HEK293 (cell line): ENCODE measurements at regions not wholly inside any gene's neighbourhood (a gene's known extent, or its start where the extent isn't known, plus 50 kb on each side); places are given as distances from the start of the nearest gene placed in this dataset.

Experiments
- CTCF ChIA-PET: fragments of 350-600 bp; formaldehyde crosslinking; extraction: SDS; loops from one replicate; lab custom pipeline; 2021; ENCODE audit warnings: antibody characterized with exemption; lab: Yijun Ruan, JAX
- POLR2A ChIA-PET: fragments of 300-600 bp; formaldehyde crosslinking; extraction: SDS; loops from one replicate; lab custom pipeline; 2020; ENCODE audit warnings: antibody characterized with exemption, inconsistent platforms; lab: Yijun Ruan, JAX
- H3K27ac ChIP-seq: fragments of 200-500 bp; sonication (Bioruptor generic); 2 replicates; pipeline ENCODE4 v1.5.1; 2014; ENCODE audit warnings: low read depth, low read length, control low read depth, inconsistent platforms; ENCODE audit errors: extremely low read depth
- H3K36me3 ChIP-seq, 2 experiments: fragments of 200-500 bp in 1 of 2; sonication (Bioruptor generic) in 1 of 2; 1 replicate in 1 of 2; 2 replicates in 1 of 2; pipeline ENCODE4 v1.5.1; 2014 to 2017; ENCODE audit warnings: inconsistent platforms in 2 of 2, low read length in 2 of 2; ENCODE audit not compliant: control insufficient read depth in 2 of 2, insufficient read depth in 1 of 2
- H3K4me1 ChIP-seq: fragments of 200-500 bp; sonication (Bioruptor generic); 2 replicates; pipeline ENCODE4 v1.5.1; 2014; ENCODE audit warnings: mild to moderate bottlenecking, low read length, inconsistent platforms; ENCODE audit not compliant: control insufficient read depth, insufficient read depth
- H3K4me3 ChIP-seq: 2 replicates; pipeline ENCODE4 v1.5.1; 2011; ENCODE audit warnings: low read depth, mild to moderate bottlenecking, control low read depth, low read length, moderate library complexity
- H3K9me3 ChIP-seq: fragments of 200-500 bp; sonication (Bioruptor generic); 2 replicates; pipeline ENCODE4 v1.5.1; 2014; ENCODE audit warnings: low read depth, low read length, inconsistent platforms; ENCODE audit not compliant: control insufficient read depth, insufficient read depth
- FEZF1 ChIP-seq: fragments of 450-650 bp; formaldehyde crosslinking; IDR thresholded peaks from 2 replicates; pipeline ENCODE4 v1.5.1; 2016; ENCODE audit warnings: missing biosample characterization, missing genetic modification characterization
- KLF7 ChIP-seq: fragments of 450-650 bp; formaldehyde crosslinking; IDR thresholded peaks from 2 replicates; pipeline ENCODE4 v1.5.1; 2016; ENCODE audit warnings: missing biosample characterization, missing genetic modification characterization, borderline replicate concordance
- MYNN ChIP-seq: fragments of 450-650 bp; formaldehyde crosslinking; IDR thresholded peaks from 2 replicates; pipeline ENCODE4 v1.5.1; 2016; ENCODE audit warnings: missing biosample characterization, missing genetic modification characterization, borderline replicate concordance
- SCRT1 ChIP-seq: fragments of 450-650 bp; formaldehyde crosslinking; IDR thresholded peaks from 2 replicates; pipeline ENCODE4 v1.5.1; 2016; ENCODE audit warnings: missing biosample characterization, missing genetic modification characterization, borderline replicate concordance
- SP7 ChIP-seq: fragments of 450-650 bp; formaldehyde crosslinking; IDR thresholded peaks from 2 replicates; pipeline ENCODE4 v1.5.1; 2016; ENCODE audit warnings: missing biosample characterization, missing genetic modification characterization
- TRIM28 ChIP-seq: IDR thresholded peaks from 2 replicates; pipeline ENCODE4 v1.6.1; 2011; ENCODE audit warnings: low read length, control low read depth, borderline replicate concordance
- YY2 ChIP-seq: fragments of 450-650 bp; formaldehyde crosslinking; IDR thresholded peaks from 2 replicates; pipeline ENCODE4 v1.5.1; 2016; ENCODE audit warnings: missing biosample characterization, missing genetic modification characterization
- ZBTB21 ChIP-seq: fragments of 450-650 bp; formaldehyde crosslinking; IDR thresholded peaks from 2 replicates; pipeline ENCODE4 v1.5.1; 2017; ENCODE audit warnings: missing biosample characterization, missing genetic modification characterization
- ZNF121 ChIP-seq: fragments of 450-650 bp; formaldehyde crosslinking; IDR thresholded peaks from 2 replicates; pipeline ENCODE4 v1.5.1; 2016; ENCODE audit warnings: missing biosample characterization, missing genetic modification characterization
- ZNF132 ChIP-seq: fragments of 450-650 bp; formaldehyde crosslinking; IDR thresholded peaks from 2 replicates; pipeline ENCODE4 v1.5.1; 2017; ENCODE audit warnings: missing biosample characterization, missing genetic modification characterization, borderline replicate concordance
- ZNF184 ChIP-seq: fragments of 450-650 bp; IDR thresholded peaks from 2 replicates; pipeline ENCODE4 v1.5.1; 2018; ENCODE audit warnings: missing biosample characterization, mild to moderate bottlenecking, missing genetic modification characterization
- ZNF211 ChIP-seq: fragments of 450-650 bp; formaldehyde crosslinking; IDR thresholded peaks from 2 replicates; pipeline ENCODE4 v1.5.1; 2016; ENCODE audit warnings: low read depth, missing biosample characterization, missing genetic modification characterization
- ZNF248 ChIP-seq: fragments of 450-650 bp; formaldehyde crosslinking; IDR thresholded peaks from 2 replicates; pipeline ENCODE4 v1.5.1; 2017; ENCODE audit warnings: missing biosample characterization, missing genetic modification characterization
- ZNF274 ChIP-seq, 2 experiments: fragments of 200-500 bp in 1 of 2; fragments of 450-650 bp in 1 of 2; sonication (Bioruptor generic) in 1 of 2; formaldehyde crosslinking in 1 of 2; IDR thresholded peaks; 2 replicates each; pipeline versions ENCODE4 v1.5.1 to v1.6.1; 2014 to 2016; ENCODE audit warnings: borderline replicate concordance in 1 of 2, inconsistent platforms in 1 of 2, low read length in 1 of 2, missing biosample characterization in 1 of 2, missing genetic modification characterization in 1 of 2
- ZNF354C ChIP-seq: fragments of 450-650 bp; formaldehyde crosslinking; IDR thresholded peaks from 2 replicates; pipeline ENCODE4 v1.5.1; 2016; ENCODE audit warnings: missing biosample characterization, missing genetic modification characterization, low read depth, borderline replicate concordance
- ZNF394 ChIP-seq: fragments of 450-650 bp; formaldehyde crosslinking; IDR thresholded peaks from 2 replicates; pipeline ENCODE4 v1.5.1; 2016; ENCODE audit warnings: missing biosample characterization, missing genetic modification characterization, mild to moderate bottlenecking, moderate library complexity, borderline replicate concordance
- ZNF501 ChIP-seq: fragments of 450-650 bp; formaldehyde crosslinking; IDR thresholded peaks from 2 replicates; pipeline ENCODE4 v1.5.1; 2016; ENCODE audit warnings: missing biosample characterization, missing genetic modification characterization
- ZNF510 ChIP-seq: fragments of 450-650 bp; formaldehyde crosslinking; IDR thresholded peaks from 2 replicates; pipeline ENCODE4 v1.5.1; 2018; ENCODE audit warnings: mild to moderate bottlenecking, missing genetic modification characterization, missing biosample characterization; ENCODE audit not compliant: insufficient replicate concordance
- ZNF529 ChIP-seq: fragments of 450-650 bp; formaldehyde crosslinking; IDR thresholded peaks from 2 replicates; pipeline ENCODE4 v1.5.1; 2017; ENCODE audit warnings: missing genetic modification characterization, missing biosample characterization; ENCODE audit not compliant: insufficient replicate concordance
- ZNF555 ChIP-seq: fragments of 450-650 bp; formaldehyde crosslinking; conservative IDR thresholded peaks from 2 replicates; pipeline ENCODE4 v1.5.1; 2017; ENCODE audit warnings: missing biosample characterization, mild to moderate bottlenecking, missing genetic modification characterization, inconsistent platforms
- ZNF596 ChIP-seq: fragments of 450-650 bp; IDR thresholded peaks from 2 replicates; pipeline ENCODE4 v1.5.0; 2018; ENCODE audit warnings: missing biosample characterization, mild to moderate bottlenecking, missing genetic modification characterization, moderate library complexity
- ZNF658 ChIP-seq: fragments of 450-650 bp; formaldehyde crosslinking; IDR thresholded peaks from 2 replicates; pipeline ENCODE4; 2016; ENCODE audit warnings: missing biosample characterization, missing genetic modification characterization
- ZNF76 ChIP-seq: fragments of 450-650 bp; formaldehyde crosslinking; IDR thresholded peaks from 2 replicates; pipeline ENCODE4; 2016; ENCODE audit warnings: low read depth, missing biosample characterization, missing genetic modification characterization, borderline replicate concordance
- ZNF785 ChIP-seq: fragments of 450-650 bp; formaldehyde crosslinking; IDR thresholded peaks from 2 replicates; pipeline ENCODE4 v1.5.1; 2016; ENCODE audit warnings: missing biosample characterization, missing genetic modification characterization
- TF ChIP-seq, protein P1 (sequence below): fragments of 450-650 bp; formaldehyde crosslinking; IDR thresholded peaks from 2 replicates; pipeline ENCODE4 v1.5.1; 2016; ENCODE audit warnings: missing biosample characterization, missing genetic modification characterization
- TF ChIP-seq, protein P2 (sequence below): fragments of 450-650 bp; formaldehyde crosslinking; IDR thresholded peaks from 2 replicates; pipeline ENCODE4 v1.5.1; 2016; ENCODE audit warnings: missing biosample characterization, missing genetic modification characterization
- TF ChIP-seq, protein P3 (sequence below): fragments of 450-650 bp; formaldehyde crosslinking; IDR thresholded peaks from 2 replicates; pipeline ENCODE4 v1.5.1; 2016; ENCODE audit warnings: missing biosample characterization, missing genetic modification characterization
- TF ChIP-seq, protein P4 (sequence below): fragments of 450-650 bp; formaldehyde crosslinking; IDR thresholded peaks from 2 replicates; pipeline ENCODE4 v1.5.1; 2017; ENCODE audit warnings: missing biosample characterization, missing genetic modification characterization
- TF ChIP-seq, protein P5 (sequence below): fragments of 450-650 bp; formaldehyde crosslinking; IDR thresholded peaks from 2 replicates; pipeline ENCODE4 v1.5.1; 2016; ENCODE audit warnings: missing biosample characterization, missing genetic modification characterization

DNA sequence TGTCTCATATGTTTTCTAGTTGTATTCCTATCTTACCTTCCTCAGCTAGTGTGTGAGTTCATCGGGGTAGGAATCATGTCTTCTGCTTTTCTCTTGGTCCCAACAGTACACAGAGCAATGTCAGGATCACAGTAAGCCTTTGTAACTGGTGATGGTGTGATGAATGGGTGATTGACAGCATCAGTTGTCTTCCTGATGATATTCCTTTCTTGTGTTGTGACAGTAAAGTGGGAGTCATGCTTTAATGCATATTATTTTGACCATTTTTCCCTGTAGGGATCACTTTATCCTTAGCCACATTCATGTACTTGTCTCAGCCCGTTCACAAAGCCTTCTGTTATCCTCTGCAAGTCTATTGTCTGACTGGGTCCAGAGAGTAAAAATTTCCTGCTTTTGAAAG is 501.7 kb downstream of the UTRN start (continued):
- no peak for TF ChIP-seq ZNF121
- TF ChIP-seq ZNF555 (tag by site-specific recombination): no peak
- no peak for TF ChIP-seq ZNF248 (tag by site-specific recombination)
- no peak for TF ChIP-seq SCRT1 (tag by site-specific recombination)
- TF ChIP-seq ZNF658 (tag by site-specific recombination): no peak
- no peak for TF ChIP-seq SP7 (tag by site-specific recombination)
- no peak for TF ChIP-seq TRIM28
- no peak for TF ChIP-seq ZNF184 (tag by site-specific recombination)
- no peak for TF ChIP-seq ZNF76 (tag by site-specific recombination)
- no peak for TF ChIP-seq ZNF211 (tag by site-specific recombination)

DNA sequence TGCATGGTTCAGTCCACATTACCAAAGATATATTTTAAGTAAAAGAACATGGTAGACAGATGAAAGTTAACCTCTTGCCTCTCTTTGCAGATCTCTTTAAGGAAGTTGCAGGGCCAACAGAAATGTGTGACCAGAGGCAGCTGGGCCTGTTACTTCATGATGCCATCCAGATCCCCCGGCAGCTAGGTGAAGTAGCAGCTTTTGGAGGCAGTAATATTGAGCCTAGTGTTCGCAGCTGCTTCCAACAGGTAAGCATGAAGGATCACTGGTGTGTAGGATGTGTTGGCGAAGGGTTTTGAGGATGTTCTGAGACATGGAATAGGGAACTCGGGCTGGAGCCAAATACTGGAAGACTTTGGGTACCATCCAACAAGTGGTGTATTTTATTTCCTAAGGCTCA is 508.6 kb downstream of the UTRN start:
- H3K36me3 ChIP-seq: peaks cover 5 to 20% of the 10 kb centered on the region in 2 experiments; a peak in 2 of 3 replicates
- CTCF ChIA-PET: no interaction called here
- TF ChIP-seq ZNF354C (tag by site-specific recombination) (no peak), ZNF274 (IDR thresholded peaks at IDR 0.05; ENCODE audit: low read length) (no peak), ZNF274 (tag by site-specific recombination; IDR thresholded peaks at IDR 0.05; ENCODE audit: borderline replicate concordance) (no peak), ZNF394 (tag by site-specific recombination) (no peak), YY2 (no peak), ZNF501 (tag by site-specific recombination) (no peak), MYNN (tag by site-specific recombination) (no peak), ZBTB21 (tag by site-specific recombination) (no peak), ZNF510 (no peak), ZNF132 (no peak), ZNF596 (tag by site-specific recombination) (no peak), FEZF1 (no peak), ZNF529 (no peak), ZNF785 (tag by site-specific recombination) (no peak), ZNF658 (tag by site-specific recombination) (no peak), KLF7 (tag by site-specific recombination) (no peak)
- TF ChIP-seq, protein P1, sequence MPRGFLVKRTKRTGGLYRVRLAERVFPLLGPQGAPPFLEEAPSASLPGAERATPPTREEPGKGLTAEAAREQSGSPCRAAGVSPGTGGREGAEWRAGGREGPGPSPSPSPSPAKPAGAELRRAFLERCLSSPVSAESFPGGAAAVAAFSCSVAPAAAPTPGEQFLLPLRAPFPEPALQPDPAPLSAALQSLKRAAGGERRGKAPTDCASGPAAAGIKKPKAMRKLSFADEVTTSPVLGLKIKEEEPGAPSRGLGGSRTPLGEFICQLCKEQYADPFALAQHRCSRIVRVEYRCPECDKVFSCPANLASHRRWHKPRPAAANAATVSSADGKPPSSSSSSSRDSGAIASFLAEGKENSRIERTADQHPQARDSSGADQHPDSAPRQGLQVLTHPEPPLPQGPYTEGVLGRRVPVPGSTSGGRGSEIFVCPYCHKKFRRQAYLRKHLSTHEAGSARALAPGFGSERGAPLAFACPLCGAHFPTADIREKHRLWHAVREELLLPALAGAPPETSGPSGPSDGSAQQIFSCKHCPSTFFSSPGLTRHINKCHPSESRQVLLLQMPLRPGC (tag by site-specific recombination): no peak
- TF ChIP-seq, protein P2, sequence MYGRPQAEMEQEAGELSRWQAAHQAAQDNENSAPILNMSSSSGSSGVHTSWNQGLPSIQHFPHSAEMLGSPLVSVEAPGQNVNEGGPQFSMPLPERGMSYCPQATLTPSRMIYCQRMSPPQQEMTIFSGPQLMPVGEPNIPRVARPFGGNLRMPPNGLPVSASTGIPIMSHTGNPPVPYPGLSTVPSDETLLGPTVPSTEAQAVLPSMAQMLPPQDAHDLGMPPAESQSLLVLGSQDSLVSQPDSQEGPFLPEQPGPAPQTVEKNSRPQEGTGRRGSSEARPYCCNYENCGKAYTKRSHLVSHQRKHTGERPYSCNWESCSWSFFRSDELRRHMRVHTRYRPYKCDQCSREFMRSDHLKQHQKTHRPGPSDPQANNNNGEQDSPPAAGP (tag by site-specific recombination): no peak
- TF ChIP-seq, protein P3, sequence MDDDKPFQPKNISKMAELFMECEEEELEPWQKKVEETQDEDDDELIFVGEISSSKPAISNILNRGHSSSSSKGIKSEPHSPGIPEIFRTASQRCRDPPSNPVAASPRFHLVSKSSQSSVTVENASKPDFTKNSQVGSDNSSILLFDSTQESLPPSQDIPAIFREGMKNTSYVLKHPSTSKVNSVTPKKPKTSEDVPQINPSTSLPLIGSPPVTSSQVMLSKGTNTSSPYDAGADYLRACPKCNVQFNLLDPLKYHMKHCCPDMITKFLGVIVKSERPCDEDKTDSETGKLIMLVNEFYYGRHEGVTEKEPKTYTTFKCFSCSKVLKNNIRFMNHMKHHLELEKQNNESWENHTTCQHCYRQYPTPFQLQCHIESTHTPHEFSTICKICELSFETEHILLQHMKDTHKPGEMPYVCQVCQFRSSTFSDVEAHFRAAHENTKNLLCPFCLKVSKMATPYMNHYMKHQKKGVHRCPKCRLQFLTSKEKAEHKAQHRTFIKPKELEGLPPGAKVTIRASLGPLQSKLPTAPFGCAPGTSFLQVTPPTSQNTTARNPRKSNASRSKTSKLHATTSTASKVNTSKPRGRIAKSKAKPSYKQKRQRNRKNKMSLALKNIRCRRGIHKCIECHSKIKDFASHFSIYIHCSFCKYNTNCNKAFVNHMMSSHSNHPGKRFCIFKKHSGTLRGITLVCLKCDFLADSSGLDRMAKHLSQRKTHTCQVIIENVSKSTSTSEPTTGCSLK (tag by site-specific recombination): no peak
- TF ChIP-seq, protein P4, sequence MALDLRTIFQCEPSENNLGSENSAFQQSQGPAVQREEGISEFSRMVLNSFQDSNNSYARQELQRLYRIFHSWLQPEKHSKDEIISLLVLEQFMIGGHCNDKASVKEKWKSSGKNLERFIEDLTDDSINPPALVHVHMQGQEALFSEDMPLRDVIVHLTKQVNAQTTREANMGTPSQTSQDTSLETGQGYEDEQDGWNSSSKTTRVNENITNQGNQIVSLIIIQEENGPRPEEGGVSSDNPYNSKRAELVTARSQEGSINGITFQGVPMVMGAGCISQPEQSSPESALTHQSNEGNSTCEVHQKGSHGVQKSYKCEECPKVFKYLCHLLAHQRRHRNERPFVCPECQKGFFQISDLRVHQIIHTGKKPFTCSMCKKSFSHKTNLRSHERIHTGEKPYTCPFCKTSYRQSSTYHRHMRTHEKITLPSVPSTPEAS (tag by site-specific recombination): no peak
- TF ChIP-seq, protein P5, sequence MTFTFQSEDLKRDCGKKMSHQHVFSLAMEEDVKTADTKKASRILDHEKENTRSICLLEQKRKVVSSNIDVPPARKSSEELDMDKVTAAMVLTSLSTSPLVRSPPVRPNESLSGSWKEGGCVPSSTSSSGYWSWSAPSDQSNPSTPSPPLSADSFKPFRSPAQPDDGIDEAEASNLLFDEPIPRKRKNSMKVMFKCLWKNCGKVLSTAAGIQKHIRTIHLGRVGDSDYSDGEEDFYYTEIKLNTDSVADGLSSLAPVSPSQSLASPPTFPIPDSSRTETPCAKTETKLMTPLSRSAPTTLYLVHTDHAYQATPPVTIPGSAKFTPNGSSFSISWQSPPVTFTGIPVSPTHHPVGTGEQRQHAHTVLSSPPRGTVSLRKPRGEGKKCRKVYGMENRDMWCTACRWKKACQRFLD (tag by site-specific recombination): no peak
- TF ChIP-seq, all 188 proteins: peak for 0
- Histone ChIP-seq H3K27ac (no peak overlapping the region), H3K4me3 (no peak overlapping the region), H3K9me3 (no peaks in the 10 kb centered on the region), H3K4me1 (no peaks in the 10 kb centered on the region)
- POLR2A ChIA-PET: no interaction called here
